Psoas muscle (tissue), 7 donors: ENCODE measurements at regions not wholly inside any gene's neighbourhood (a gene's known extent, or its start where the extent isn't known, plus 50 kb on each side); places are given as distances from the start of the nearest gene placed in this dataset.
"Not testable (repeated sequence)": the region's sequence is repeated elsewhere in the genome, so short reads cannot be mapped to it uniquely, and the experiment has no call there.

Experiments used
- ATAC-seq, 4 donors: fragments of 200-7000 bp; cut with Tn5 transposase; one replicate each; pipeline ENCODE4 v1.9.1; 2020; ENCODE audit warnings: moderate library complexity in 3 of 4, mild to moderate bottlenecking in 2 of 4
- DNase-seq, 2 donors: peaks; one replicate each; pipeline ENCODE4 v3.0.0-alpha.2; 2020
- H3K27ac ChIP-seq: fragments of 200-600 bp; one replicate; pipeline ENCODE4 v1.8.0; 2022
- H3K27me3 ChIP-seq, 3 donors: fragments of 200-600 bp in 1 of 3; one replicate each; pipeline versions ENCODE4 v1.6.1 to v1.8.0; 2013 to 2022; ENCODE audit warnings: low read length in 2 of 3, mild to moderate bottlenecking in 2 of 3, moderate library complexity in 1 of 3; ENCODE audit not compliant: insufficient read depth in 3 of 3
- H3K36me3 ChIP-seq, 2 donors: fragments of 200-600 bp in 1 of 2; one replicate each; pipeline versions ENCODE4 v1.6.1 to v1.8.0; 2013 to 2022; ENCODE audit warnings: low read depth in 1 of 2, mild to moderate bottlenecking in 1 of 2, moderate library complexity in 1 of 2; ENCODE audit not compliant: insufficient read depth in 1 of 2
- H3K4me1 ChIP-seq: fragments of 200-600 bp; one replicate; pipeline ENCODE4 v1.8.0; 2022
- H3K4me3 ChIP-seq: fragments of 200-600 bp; one replicate; pipeline ENCODE4 v1.8.0; 2022; ENCODE audit warnings: mild to moderate bottlenecking
- H3K9me3 ChIP-seq: fragments of 200-600 bp; one replicate; pipeline ENCODE4 v1.8.0; 2022
- WGBS, 3 donors: extraction: QIAGEN DNeasy Blood & Tissue Kit; methylation state at CpG; one replicate each; pipeline versions ENCODE4 v1.1.6 to v1.1.7; 2013; 5-methylcytosine and 5-hydroxymethylcytosine counted together
- intact Hi-C, 2 donors: fragments of 100-400 bp; cut with DNase I; formaldehyde crosslinking; loops; one replicate each; pipeline versions ENCODE4 v1.11.0 to v1.14.2; 2022
- TF ChIP-seq, protein P1 (sequence below): fragments of 200-600 bp; IDR thresholded peaks from one replicate; pipeline ENCODE4 v1.8.0; 2022; ENCODE audit warnings: antibody characterized with exemption
- donor health status: healthy with polysubstance abuse.
- donor health status: DM: no; HTN: no; CAD: no; lungs with moderate emphysema.
- donor health status: Bipolar disorder and iron deficiency.
- donor health status: healthy.
- donor health status: DM: yes; HTN: yes; CAD: no.
- donor health status: DM: no; HTN: no; CAD: no.
- donor health status: DM: yes; HTN: yes; CAD: no.

DNA sequence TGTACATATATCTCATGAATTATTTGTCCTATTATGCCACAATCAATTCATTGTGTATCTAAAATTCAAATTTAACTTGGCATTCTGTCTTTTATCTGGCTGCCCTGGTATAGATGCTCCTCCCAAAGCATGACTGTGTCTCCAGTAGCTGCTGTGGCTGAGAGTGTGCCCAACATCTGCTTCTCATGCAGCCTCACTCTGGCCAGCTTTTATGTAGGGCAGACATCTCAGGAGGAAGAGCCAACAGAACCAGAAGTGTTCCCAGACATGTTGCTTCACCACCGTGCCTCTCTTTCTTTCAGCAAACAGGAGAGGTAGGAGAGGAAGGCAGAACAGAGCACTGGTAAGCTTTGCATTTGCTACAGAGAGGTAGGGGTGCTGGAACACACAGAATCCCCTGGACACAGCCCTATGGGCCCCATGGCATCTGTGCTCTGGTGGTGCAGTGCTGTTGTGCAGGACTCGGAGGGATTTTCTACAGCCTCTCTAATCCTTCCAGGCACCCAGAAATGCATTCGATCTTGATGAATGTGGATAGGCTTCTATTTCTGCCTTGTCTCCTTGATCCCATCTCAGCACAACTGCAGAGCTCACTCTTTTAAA lies 637.1 kb downstream of the UTRN start:
- TF ChIP-seq, protein P1, sequence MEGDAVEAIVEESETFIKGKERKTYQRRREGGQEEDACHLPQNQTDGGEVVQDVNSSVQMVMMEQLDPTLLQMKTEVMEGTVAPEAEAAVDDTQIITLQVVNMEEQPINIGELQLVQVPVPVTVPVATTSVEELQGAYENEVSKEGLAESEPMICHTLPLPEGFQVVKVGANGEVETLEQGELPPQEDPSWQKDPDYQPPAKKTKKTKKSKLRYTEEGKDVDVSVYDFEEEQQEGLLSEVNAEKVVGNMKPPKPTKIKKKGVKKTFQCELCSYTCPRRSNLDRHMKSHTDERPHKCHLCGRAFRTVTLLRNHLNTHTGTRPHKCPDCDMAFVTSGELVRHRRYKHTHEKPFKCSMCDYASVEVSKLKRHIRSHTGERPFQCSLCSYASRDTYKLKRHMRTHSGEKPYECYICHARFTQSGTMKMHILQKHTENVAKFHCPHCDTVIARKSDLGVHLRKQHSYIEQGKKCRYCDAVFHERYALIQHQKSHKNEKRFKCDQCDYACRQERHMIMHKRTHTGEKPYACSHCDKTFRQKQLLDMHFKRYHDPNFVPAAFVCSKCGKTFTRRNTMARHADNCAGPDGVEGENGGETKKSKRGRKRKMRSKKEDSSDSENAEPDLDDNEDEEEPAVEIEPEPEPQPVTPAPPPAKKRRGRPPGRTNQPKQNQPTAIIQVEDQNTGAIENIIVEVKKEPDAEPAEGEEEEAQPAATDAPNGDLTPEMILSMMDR, result no peak
- Histone ChIP-seq H3K36me3 (no peaks in the 10 kb centered on the region), H3K4me1 (no peaks in the 10 kb centered on the region), H3K27me3 (no peaks in the 10 kb centered on the region), H3K27ac (no peak overlapping the region), H3K4me3 (no peak overlapping the region), H3K9me3 (no peaks in the 10 kb centered on the region)
- intact Hi-C loops, result no loop called here
- 19 to 38% (median 34%) methylated on average over 3 of the region's 3 CpGs for WGBS, 3 donors
- DNase-seq, result no peak
- ATAC-seq, result peak in 2 of 4 donors; percentile 19 to 67

DNA sequence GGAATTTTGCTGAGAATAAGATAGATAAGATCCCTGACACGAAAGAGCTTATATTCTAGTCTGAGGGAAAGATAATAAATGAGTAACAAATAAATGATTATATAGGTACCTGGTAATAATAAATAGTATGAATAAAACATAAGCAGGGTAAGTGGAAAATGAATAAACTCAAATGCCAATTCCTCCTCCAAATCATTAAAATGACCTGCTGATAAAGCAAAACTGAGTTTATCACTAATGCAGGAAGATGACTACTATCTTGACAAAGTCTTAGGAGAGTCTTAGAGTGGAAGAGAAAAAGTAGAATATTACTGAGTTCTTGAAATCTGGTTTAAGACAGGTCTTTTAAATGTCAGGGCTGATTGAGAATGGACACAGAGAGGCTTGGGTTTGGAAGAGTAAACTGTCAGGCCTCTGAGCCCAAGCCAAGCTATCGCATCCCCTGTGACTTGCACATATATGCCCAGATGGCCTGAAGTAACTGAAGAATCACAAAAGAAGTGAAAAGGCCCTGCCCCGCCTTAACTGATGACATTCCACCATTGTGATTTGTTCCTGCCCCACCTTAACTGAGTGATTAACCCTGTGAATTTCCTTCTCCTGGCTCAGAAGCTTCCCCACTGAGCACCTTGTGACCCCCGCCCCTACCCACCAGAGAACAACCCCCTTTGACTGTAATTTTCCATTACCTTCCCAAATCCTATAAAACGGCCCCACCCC lies 637.8 kb downstream of the UTRN start:
- 86 to 89% (median 89%) methylated on average over 2 to 4 of the region's 5 CpGs for WGBS, 3 donors
- H3K4me1 ChIP-seq, H3K27ac ChIP-seq, H3K27me3 ChIP-seq, H3K36me3 ChIP-seq, DNase-seq, ATAC-seq, H3K4me3 ChIP-seq, H3K9me3 ChIP-seq, intact Hi-C loops: not testable (repeated sequence)

DNA sequence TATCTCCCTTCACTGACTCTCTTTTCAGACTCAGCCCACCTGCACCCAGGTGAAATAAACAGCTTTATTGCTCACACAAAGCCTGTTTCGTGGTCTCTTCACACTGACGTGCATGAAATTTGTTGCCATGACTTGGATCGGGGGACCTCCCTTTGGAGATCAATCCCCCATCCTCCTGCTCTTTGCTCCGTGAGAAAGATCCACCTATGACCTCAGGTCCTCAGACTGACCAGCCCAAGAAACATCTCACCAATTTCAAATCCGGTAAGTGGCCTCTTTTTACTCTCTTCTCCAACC lies 638.3 kb downstream of the UTRN start:
- ATAC-seq, DNase-seq, H3K27ac ChIP-seq, H3K27me3 ChIP-seq, H3K36me3 ChIP-seq, H3K4me3 ChIP-seq, intact Hi-C loops, H3K9me3 ChIP-seq, H3K4me1 ChIP-seq: not testable (repeated sequence)
- WGBS, 3 donors, result 91 to 99% (median 93%) methylated on average over 4 of the region's 5 CpGs

DNA sequence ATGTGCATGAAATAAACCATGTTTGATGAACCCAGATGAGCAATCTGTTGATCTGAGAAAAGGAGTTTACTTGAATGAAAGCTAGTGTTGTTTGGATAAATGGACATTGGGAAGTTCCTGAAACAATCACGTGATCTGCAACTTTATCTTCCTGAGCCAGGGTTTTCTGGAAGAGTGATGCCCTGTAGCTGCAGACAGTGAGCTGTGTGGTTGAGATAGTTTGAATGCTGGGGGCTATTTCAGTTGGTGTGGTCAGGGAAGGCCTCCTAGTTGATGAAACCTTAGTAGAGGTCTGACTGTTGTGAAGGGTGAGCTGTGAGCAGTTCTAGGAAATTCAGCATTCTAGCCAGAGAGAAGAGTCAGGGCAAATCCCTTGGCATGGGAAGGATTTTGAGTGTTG lies 643.7 kb downstream of the UTRN start:
- DNase-seq, result no peak
- no peak overlapping the region for H3K4me3 ChIP-seq
- intact Hi-C loops, result no loop called here
- peaks cover under 1% of the 10 kb centered on the region for H3K9me3 ChIP-seq
- no peak for ATAC-seq
- no peak overlapping the region for H3K27ac ChIP-seq
- H3K27me3 ChIP-seq, result no peaks in the 10 kb centered on the region
- 65 to 70% (median 66%) methylated on average over 1 of the region's 1 CpG for WGBS, 3 donors
- H3K4me1 ChIP-seq, result no peaks in the 10 kb centered on the region
- TF ChIP-seq, protein P1, result no peak
- H3K36me3 ChIP-seq, result no peaks in the 10 kb centered on the region

DNA sequence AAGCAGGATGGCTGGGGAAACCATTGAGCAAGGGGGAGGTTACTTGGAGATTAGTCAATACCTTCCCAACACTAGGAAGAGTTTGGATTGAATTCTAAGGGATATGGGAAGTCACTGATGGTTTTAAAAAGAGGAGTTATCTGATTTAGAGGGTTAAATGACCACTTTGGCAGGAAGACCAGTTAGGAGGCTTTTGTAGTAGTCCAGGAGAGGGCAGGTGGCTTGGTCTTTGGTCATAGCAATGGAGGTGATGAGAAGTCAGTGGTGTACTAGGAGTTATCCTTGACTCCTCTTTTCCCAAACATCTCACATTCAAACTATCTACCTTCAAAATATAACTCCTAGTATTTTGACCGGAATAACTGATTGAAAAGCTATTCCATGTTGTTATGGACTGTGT lies 644.1 kb downstream of the UTRN start:
- intact Hi-C loops, result no loop called here
- Histone ChIP-seq H3K27ac (no peak overlapping the region), H3K4me3 (no peak overlapping the region), H3K36me3 (no peaks in the 10 kb centered on the region), H3K4me1 (no peaks in the 10 kb centered on the region), H3K27me3 (no peaks in the 10 kb centered on the region), H3K9me3 (peaks cover 5% of the 10 kb centered on the region)
- ATAC-seq (no peak), DNase-seq (no peak)
- 87 to 96% (median 92%) methylated on average over 1 of the region's 1 CpG for WGBS, 3 donors
- TF ChIP-seq, protein P1, result no peak
